SU-DHL-6 (cell line): ENCODE measurements at regions not wholly inside any gene's neighbourhood (a gene's known extent, or its start where the extent isn't known, plus 50 kb on each side); places are given as distances from the start of the nearest gene placed in this dataset.

Source experiments
- H2AFZ ChIP-seq: fragments of 200-600 bp; sonication (generic); 2 replicates; pipeline ENCODE4 v1.6.1; 2014; ENCODE audit warnings: low read depth, mild to moderate bottlenecking, moderate library complexity, mixed read lengths, antibody characterized with exemption, low read length; ENCODE audit not compliant: severe bottlenecking
- H3F3A ChIP-seq: fragments of 200-600 bp; shearing (Covaris generic); 2 replicates; pipeline ENCODE4 v1.6.0; 2016; ENCODE audit warnings: antibody characterized with exemption, mild to moderate bottlenecking; ENCODE audit not compliant: insufficient read depth
- H3K27ac ChIP-seq: fragments of 200-600 bp; sonication (generic); 2 replicates; pipeline ENCODE4 v1.5.1; 2016; ENCODE audit warnings: low read depth, mild to moderate bottlenecking, low read length, moderate library complexity, mixed read lengths
- H3K27me3 ChIP-seq: fragments of 200-600 bp; sonication (generic), shearing (Covaris generic); 2 replicates; pipeline ENCODE4 v1.6.0; 2014; ENCODE audit warnings: mild to moderate bottlenecking, low read length
- H3K36me3 ChIP-seq: fragments of 200-600 bp; sonication (generic); 2 replicates; pipeline ENCODE4 v1.6.1; 2014; ENCODE audit warnings: mild to moderate bottlenecking, low read length, mixed read lengths
- H3K4me2 ChIP-seq: fragments of 300-600, 200-600 bp; shearing (Covaris generic), sonication (generic); 2 replicates; pipeline ENCODE4 v1.6.0; 2014; ENCODE audit warnings: low read length, low read depth, mild to moderate bottlenecking; ENCODE audit not compliant: poor library complexity, severe bottlenecking
- H3K4me3 ChIP-seq: fragments of 200-600 bp; sonication (generic); 2 replicates; pipeline ENCODE4 v1.5.1; 2014; ENCODE audit warnings: antibody characterized with exemption, low read length, mild to moderate bottlenecking, mixed read lengths; ENCODE audit not compliant: insufficient read depth, poor library complexity, severe bottlenecking
- H3K79me2 ChIP-seq: fragments of 200-600 bp; sonication (generic); 2 replicates; pipeline ENCODE4 v1.6.1; 2014; ENCODE audit warnings: mild to moderate bottlenecking, low read length, moderate library complexity; ENCODE audit not compliant: insufficient read depth
- H3K9ac ChIP-seq: fragments of 200-600 bp; sonication (generic); 2 replicates; pipeline ENCODE4 v1.7.0; 2014; ENCODE audit warnings: mild to moderate bottlenecking, low read length
- H3K9me2 ChIP-seq: fragments of 200-600 bp; sonication (generic); replicated peaks from 2 replicates; pipeline ENCODE4 v1.6.1; 2014; ENCODE audit warnings: low read length; ENCODE audit not compliant: insufficient read depth
- H3K9me3 ChIP-seq: fragments of 200-600 bp; sonication (generic); 2 replicates; pipeline ENCODE4 v1.6.1; 2014; ENCODE audit warnings: low read length, mixed read lengths; ENCODE audit not compliant: insufficient read depth
- H4K20me1 ChIP-seq: fragments of 200-600 bp; sonication (generic); 2 replicates; pipeline ENCODE4 v1.6.1; 2014; ENCODE audit warnings: low read depth, mild to moderate bottlenecking, antibody characterized with exemption, low read length, moderate library complexity, mixed read lengths
- EZH2phosphoT487 ChIP-seq: fragments of 200-600 bp; sonication (generic), shearing (Covaris generic); conservative IDR thresholded peaks from 2 replicates; pipeline ENCODE4 v1.6.1; 2018; ENCODE audit warnings: mild to moderate bottlenecking, antibody characterized with exemption, low read length, moderate library complexity, mixed read lengths
- TF ChIP-seq, protein P1 (sequence below): fragments of 200-600 bp; sonication (generic); IDR thresholded peaks from one replicate; pipeline ENCODE4 v1.5.1; 2017; ENCODE audit warnings: antibody characterized with exemption, mild to moderate bottlenecking, low read length, moderate library complexity; ENCODE audit not compliant: insufficient read depth, poor library complexity, severe bottlenecking

DNA sequence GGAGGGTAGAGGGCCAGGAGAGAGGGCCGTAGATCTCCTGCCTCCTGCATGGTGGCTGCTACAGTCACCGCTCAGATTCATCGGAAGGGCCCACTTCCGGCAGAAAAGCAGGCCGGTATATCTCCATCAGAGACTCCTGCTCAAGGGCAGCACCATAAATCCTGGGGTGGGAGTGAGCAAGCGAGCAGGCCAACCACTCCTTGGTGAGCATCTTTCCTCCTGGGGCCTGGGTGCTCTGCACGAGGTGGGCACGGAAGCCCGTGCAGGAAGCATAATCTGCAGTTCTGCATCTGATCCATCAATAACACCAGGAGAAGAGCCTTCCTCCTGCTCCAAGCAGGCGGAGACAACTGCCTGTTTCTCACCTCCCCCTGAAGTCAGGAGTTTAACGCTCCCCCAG is 57.4 kb upstream of the TMEM132E start:
- Histone ChIP-seq H3K9ac (no peak overlapping the region), H3K27me3 (no peaks in the 10 kb centered on the region), H3K79me2 (no peaks in the 10 kb centered on the region), H3K4me3 (no peak overlapping the region), H3K9me3 (no peaks in the 10 kb centered on the region), H3K36me3 (no peaks in the 10 kb centered on the region), H3K9me2 (no peaks in the 10 kb centered on the region), H2AFZ (no peak overlapping the region), H3F3A (no peaks in the 10 kb centered on the region), H3K4me2 (no peak overlapping the region), H3K27ac (no peak overlapping the region), H4K20me1 (no peaks in the 10 kb centered on the region)
- TF ChIP-seq, protein P1, sequence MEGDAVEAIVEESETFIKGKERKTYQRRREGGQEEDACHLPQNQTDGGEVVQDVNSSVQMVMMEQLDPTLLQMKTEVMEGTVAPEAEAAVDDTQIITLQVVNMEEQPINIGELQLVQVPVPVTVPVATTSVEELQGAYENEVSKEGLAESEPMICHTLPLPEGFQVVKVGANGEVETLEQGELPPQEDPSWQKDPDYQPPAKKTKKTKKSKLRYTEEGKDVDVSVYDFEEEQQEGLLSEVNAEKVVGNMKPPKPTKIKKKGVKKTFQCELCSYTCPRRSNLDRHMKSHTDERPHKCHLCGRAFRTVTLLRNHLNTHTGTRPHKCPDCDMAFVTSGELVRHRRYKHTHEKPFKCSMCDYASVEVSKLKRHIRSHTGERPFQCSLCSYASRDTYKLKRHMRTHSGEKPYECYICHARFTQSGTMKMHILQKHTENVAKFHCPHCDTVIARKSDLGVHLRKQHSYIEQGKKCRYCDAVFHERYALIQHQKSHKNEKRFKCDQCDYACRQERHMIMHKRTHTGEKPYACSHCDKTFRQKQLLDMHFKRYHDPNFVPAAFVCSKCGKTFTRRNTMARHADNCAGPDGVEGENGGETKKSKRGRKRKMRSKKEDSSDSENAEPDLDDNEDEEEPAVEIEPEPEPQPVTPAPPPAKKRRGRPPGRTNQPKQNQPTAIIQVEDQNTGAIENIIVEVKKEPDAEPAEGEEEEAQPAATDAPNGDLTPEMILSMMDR, result no peak
- TF ChIP-seq EZH2phosphoT487, result no peak

DNA sequence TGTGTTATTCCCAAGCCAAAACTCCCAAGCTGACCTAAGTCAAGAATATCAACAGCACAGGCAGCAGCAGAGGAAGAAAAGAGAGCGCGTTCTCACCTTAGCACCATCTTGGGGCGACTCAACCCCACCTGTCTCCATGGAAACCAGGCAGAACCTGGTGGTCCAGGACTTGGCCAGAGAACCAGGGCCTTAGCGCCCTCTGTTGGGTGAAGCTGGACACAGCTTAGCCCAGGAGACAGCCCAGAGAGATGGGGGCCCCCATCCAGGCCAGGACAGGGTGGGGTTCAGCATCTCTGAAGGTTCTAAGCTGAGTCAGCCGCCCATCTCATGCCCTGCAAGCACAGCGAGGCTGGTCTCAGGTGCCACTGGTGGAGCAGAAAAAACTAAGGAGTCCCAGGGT is 60.1 kb upstream of the TMEM132E start:
- Histone ChIP-seq H3K27ac (no peak overlapping the region), H3K9ac (no peak overlapping the region), H3K27me3 (no peaks in the 10 kb centered on the region), H3K36me3 (no peaks in the 10 kb centered on the region), H4K20me1 (no peaks in the 10 kb centered on the region), H3K9me3 (no peaks in the 10 kb centered on the region), H3K9me2 (no peaks in the 10 kb centered on the region), H3K4me3 (no peak overlapping the region), H3F3A (no peaks in the 10 kb centered on the region), H3K4me2 (no peak overlapping the region), H3K79me2 (no peaks in the 10 kb centered on the region), H2AFZ (no peak overlapping the region)
- TF ChIP-seq, protein P1, result peak; percentile 47
- no peak for TF ChIP-seq EZH2phosphoT487

DNA sequence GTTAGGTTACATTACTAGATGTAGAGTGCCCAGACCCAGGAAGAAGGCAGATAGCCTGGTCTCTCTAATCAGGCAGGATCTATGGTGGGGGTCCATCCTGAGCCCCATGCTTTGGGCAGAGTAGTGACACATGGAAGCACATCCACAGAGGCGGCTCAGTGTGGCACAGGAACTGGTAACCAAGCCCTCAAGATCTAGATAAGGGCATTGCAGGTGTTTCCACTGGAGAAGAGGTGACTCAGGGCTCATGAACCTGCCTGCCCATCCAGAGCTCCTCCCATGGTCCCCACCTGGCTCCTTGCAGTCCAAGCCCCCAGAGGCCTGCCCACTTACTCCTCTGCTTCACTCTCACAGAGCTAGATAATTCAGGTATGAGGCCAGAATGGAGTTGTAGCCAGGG is 62.0 kb upstream of the TMEM132E start:
- Histone ChIP-seq H3K9me2 (no peaks in the 10 kb centered on the region), H3K27ac (no peak overlapping the region), H3K36me3 (no peaks in the 10 kb centered on the region), H3K79me2 (no peaks in the 10 kb centered on the region), H3K9ac (no peak overlapping the region), H3K4me3 (no peak overlapping the region), H3F3A (no peaks in the 10 kb centered on the region), H3K27me3 (no peaks in the 10 kb centered on the region), H2AFZ (no peak overlapping the region), H4K20me1 (no peaks in the 10 kb centered on the region), H3K9me3 (no peaks in the 10 kb centered on the region), H3K4me2 (no peak overlapping the region)
- no peak for TF ChIP-seq EZH2phosphoT487
- TF ChIP-seq, protein P1, result no peak
